ENCODE measurements at regions not wholly inside any gene's neighbourhood (a gene's known extent, or its start where the extent isn't known, plus 50 kb on each side); places are given as distances from the start of the nearest gene placed in this dataset.

- no peak for DNase-seq
Observed at GRCh38 chr6:163963205-163964120, 548.9 kb downstream of the QKI start.

- DNase-seq, result no peak
Observed at GRCh38 chr6:163962627-163963117, 548.2 kb downstream of the QKI start.

GRCh38 chr6:163960128-163960527, 545.6 kb downstream of the QKI start:
- peak in 11 of 51 donors; percentile 18 to 38 (median 23) for DNase-seq

- no peak for DNase-seq
Observed at GRCh38 chr6:163958646-163959045, 544.1 kb downstream of the QKI start.

- peak in 36 of 51 donors; percentile 9 to 77 (median 52) for DNase-seq
Observed at GRCh38 chr6:163956571-163957407, 542.3 kb downstream of the QKI start.

GRCh38 chr6:163955756-163956155, 541.2 kb downstream of the QKI start:
- DNase-seq, result no peak

GRCh38 chr6:163955096-163955495, 540.6 kb downstream of the QKI start:
- DNase-seq, result no peak

- DNase-seq, result no peak
Observed at GRCh38 chr6:163954088-163954775, 539.7 kb downstream of the QKI start.

- DNase-seq, result no peak
Observed at GRCh38 chr6:163952005-163952404, 537.5 kb downstream of the QKI start.

GRCh38 chr6:163951326-163951725, 536.8 kb downstream of the QKI start:
- no peak for DNase-seq

GRCh38 chr6:163950159-163950558, 535.6 kb downstream of the QKI start:
- no peak for DNase-seq

GRCh38 chr6:163949431-163949830, 534.9 kb downstream of the QKI start:
- DNase-seq, result no peak

- DNase-seq, result no peak
Observed at GRCh38 chr6:163948250-163948649, 533.7 kb downstream of the QKI start.

- DNase-seq, result no peak
Observed at GRCh38 chr6:163947276-163947675, 532.8 kb downstream of the QKI start.

- DNase-seq, result peak in 7 of 51 donors; percentile 17 to 76 (median 29)
Observed at GRCh38 chr6:163946437-163946836, 531.9 kb downstream of the QKI start.

- peak in 26 of 51 donors; percentile 8 to 81 (median 32) for DNase-seq
Observed at GRCh38 chr6:163945808-163946207, 531.3 kb downstream of the QKI start.

- DNase-seq, result peak in 14 of 51 donors; percentile 19 to 53 (median 32)
Observed at GRCh38 chr6:163944897-163945296, 530.4 kb downstream of the QKI start.

- peak in 46 of 51 donors; percentile 18 to 89 (median 69) for DNase-seq
Observed at GRCh38 chr6:163943607-163944385, 529.3 kb downstream of the QKI start.

GRCh38 chr6:163942790-163943189, 528.3 kb downstream of the QKI start:
- DNase-seq, result no peak

- DNase-seq, result peak in 2 of 51 donors; percentile 14 to 54
Observed at GRCh38 chr6:163941624-163941976, 527.1 kb downstream of the QKI start.

All from hypothalamus (tissue), 51 donors.